T-helper 1 cell treated with Interleukin-12 subunit alpha and Interleukin-12 subunit beta and Interleukin-4 antibody, amounts not matched to agents 30 μg/mL and 1 μg/mL, for 36 hours (primary cell): ENCODE measurements at regions not wholly inside any gene's neighbourhood (a gene's known extent, or its start where the extent isn't known, plus 50 kb on each side); places are given as distances from the start of the nearest gene placed in this dataset.

Experiments used
- H3K27ac Mint-ChIP-seq: one replicate; pipeline ENCODE4 v1.8.0; 2021; ENCODE audit warnings: mild to moderate bottlenecking, mixed read lengths
- H3K27me3 Mint-ChIP-seq: one replicate; pipeline ENCODE4 v1.8.0; 2021; ENCODE audit warnings: low read depth, mixed read lengths
- H3K36me3 Mint-ChIP-seq: one replicate; pipeline ENCODE4 v1.8.0; 2021; ENCODE audit warnings: low read depth, mixed read lengths
- H3K4me1 Mint-ChIP-seq: one replicate; pipeline ENCODE4 v1.8.0; 2021; ENCODE audit warnings: low read depth, mixed read lengths
- H3K4me3 Mint-ChIP-seq: one replicate; pipeline ENCODE4 v1.8.0; 2021; ENCODE audit warnings: mild to moderate bottlenecking, moderate library complexity, mixed read lengths
- H3K9me3 Mint-ChIP-seq: one replicate; pipeline ENCODE4 v1.8.0; 2021; ENCODE audit warnings: mixed read lengths

DNA sequence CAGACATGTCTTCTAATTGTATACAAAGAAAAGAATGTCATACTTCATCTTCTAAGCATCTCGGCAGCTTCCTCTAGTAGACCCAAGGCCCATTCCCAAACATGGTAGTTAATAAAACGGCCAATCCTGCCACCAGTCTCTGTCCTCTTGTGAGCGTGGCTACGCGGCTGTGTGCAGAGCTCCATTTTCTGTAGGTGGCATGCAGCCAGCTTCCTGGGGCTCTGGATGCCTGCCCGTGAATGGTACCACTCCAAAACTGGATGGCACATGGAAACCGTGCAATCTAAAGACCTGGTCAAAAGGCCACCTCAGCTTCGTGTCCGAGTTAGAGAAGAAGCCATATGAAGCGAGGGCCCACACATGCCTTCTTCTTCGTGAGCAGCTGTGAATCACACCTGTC, 110.7 kb downstream of the SIPA1L2 start:
- Mint-ChIP-seq H3K36me3 (no peaks in the 10 kb centered on the region), H3K9me3 (no peaks in the 10 kb centered on the region), H3K27me3 (peaks cover 47% of the 10 kb centered on the region), H3K4me1 (peaks cover 6% of the 10 kb centered on the region), H3K4me3 (no peak overlapping the region), H3K27ac (no peak overlapping the region)

DNA sequence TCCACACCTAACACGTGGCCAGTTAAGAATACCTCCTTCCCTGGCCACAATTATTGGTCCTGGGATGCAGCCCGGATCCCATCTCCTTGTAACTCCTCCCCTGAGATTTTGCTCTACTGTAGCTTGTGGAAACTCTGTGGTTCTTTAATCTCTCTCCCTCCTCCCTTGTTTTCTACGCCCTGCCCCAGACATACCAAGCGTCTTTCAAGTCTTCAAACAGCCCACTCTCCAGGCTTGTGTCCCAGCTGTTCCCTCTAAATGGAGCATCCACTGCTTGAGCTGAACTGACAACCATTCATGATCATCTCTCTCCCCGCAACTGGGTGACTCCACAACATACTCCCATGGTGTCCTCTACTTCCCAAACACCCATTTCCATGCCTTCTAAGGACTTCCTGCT, 111.6 kb downstream of the SIPA1L2 start:
- H3K36me3 Mint-ChIP-seq, result no peaks in the 10 kb centered on the region
- H3K9me3 Mint-ChIP-seq, result no peaks in the 10 kb centered on the region
- no peak overlapping the region for H3K4me3 Mint-ChIP-seq
- H3K27me3 Mint-ChIP-seq, result peaks cover 42% of the 10 kb centered on the region
- H3K27ac Mint-ChIP-seq, result no peak overlapping the region
- H3K4me1 Mint-ChIP-seq, result peaks cover 3% of the 10 kb centered on the region

DNA sequence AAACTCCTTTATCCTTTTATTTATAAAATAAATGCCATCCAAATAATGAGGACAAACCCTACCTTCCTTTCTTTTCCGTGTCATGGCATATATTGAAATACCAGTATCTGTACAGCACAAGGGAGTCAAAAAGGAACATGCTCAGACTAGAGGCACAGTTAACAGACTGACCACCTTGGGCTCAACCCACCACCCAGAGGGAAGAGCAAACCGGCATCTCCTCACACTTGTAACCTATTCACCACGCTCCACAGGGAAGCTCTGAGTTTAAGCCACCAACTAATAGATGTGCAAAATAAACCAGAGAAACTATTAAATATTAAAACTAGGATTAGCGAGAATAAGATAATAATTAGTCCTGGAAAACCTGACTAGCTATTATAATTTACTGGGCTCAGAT, 112.7 kb downstream of the SIPA1L2 start:
- no peaks in the 10 kb centered on the region for H3K36me3 Mint-ChIP-seq
- no peaks in the 10 kb centered on the region for H3K9me3 Mint-ChIP-seq
- H3K4me3 Mint-ChIP-seq, result no peak overlapping the region
- H3K27ac Mint-ChIP-seq, result no peak overlapping the region
- H3K27me3 Mint-ChIP-seq, result peaks cover 35% of the 10 kb centered on the region
- peaks cover 3% of the 10 kb centered on the region for H3K4me1 Mint-ChIP-seq

DNA sequence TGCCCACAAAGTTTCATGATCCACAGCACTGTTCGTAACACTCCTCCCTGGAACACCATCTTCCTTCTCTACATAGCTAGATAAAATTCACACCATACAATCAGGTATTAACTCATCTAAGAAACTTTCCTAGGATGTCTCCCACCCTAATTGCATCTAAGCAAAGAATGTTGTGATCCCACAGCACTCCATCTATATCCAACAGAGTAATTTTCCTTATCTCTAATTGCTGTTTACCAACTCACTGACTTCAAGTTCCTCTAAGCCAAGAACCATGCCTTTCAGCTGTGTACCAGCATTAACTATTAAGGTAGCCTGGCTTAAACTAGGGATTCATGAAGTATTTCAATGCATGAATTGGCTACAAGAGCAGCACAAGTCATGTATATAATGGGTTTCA, 114.2 kb downstream of the SIPA1L2 start:
- no peaks in the 10 kb centered on the region for H3K9me3 Mint-ChIP-seq
- H3K4me3 Mint-ChIP-seq, result no peak overlapping the region

DNA sequence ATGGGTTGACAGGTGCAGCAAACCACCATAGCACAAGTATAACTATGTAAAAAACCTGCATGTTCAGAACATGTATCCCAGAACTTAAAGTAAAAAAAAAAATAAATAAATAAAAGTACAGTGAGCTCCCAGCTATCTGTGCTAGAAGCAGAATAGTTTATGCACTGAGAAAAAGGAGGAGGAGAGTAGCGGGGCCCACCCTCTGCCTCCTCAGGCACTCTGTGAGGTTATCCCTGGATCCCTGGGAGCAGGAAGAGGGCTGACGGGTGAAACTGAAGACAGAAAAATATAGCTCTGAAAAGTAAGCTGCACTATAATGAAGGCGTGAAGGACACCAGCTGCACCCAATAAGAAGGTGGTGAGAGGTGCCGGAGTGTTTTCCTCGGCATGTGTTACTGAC, 117.2 kb downstream of the SIPA1L2 start:
- peaks cover 13% of the 10 kb centered on the region for H3K27me3 Mint-ChIP-seq
- H3K27ac Mint-ChIP-seq, result no peak overlapping the region
- no peaks in the 10 kb centered on the region for H3K36me3 Mint-ChIP-seq
- no peaks in the 10 kb centered on the region for H3K4me1 Mint-ChIP-seq
- no peaks in the 10 kb centered on the region for H3K9me3 Mint-ChIP-seq
- H3K4me3 Mint-ChIP-seq, result no peak overlapping the region

More for the DNA sequence above, 114.2 kb downstream of the SIPA1L2 start:
- no peaks in the 10 kb centered on the region for H3K36me3 Mint-ChIP-seq
- H3K27me3 Mint-ChIP-seq, result peaks cover 26% of the 10 kb centered on the region
- no peak overlapping the region for H3K27ac Mint-ChIP-seq
- H3K4me1 Mint-ChIP-seq, result no peaks in the 10 kb centered on the region

DNA sequence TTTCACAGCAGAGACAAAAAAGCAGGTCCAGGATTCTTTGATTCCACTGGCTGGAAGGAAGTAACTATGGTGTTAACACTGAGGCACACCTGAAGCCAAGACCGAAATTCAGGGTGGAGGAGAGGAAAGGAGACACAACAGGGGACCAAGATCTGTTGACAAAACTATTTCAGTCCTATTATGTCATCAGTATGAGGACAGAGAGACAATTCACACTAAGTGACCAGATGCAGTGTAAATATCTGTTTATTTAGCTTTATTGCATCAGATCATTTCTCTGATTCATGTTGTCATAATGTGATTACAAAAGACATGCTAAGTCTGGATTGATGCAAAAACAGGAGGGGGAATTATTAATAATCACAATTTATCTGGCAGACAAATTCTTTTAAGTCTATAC, 118.8 kb downstream of the SIPA1L2 start:
- no peaks in the 10 kb centered on the region for H3K4me1 Mint-ChIP-seq

DNA sequence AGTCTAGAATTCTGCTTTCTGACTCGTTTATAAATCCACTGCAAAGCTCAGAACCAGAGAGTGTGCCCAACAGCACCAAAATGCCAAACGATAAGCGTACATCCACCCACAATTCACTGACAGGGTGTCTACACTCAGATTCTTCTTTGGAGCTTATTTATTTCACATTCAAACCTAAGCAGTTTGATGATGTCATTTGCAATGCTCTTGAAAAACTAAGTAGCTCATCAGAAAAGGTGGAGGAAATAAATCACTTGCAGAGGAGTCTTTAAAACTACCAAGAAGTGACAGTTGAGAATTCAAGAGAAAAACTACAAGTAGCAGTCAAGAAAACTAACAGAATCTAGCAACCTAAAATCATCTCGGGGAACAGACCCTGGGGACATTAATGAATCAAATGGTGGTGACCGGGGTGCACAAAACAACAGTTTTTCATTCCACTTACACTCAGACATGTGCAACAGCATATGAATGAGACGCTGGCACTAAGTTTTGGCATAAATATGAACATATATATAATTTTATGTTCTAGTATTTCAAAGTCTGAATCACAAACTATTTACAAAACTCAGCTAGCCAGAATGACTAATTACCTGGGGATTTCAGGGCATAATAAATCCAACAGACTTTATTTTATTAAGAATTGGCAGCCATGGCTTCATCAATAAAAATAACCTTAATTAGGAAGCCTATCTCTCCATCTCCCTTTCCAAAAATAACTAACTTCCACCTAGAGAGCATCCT, 119.4 kb downstream of the SIPA1L2 start:
- H3K36me3 Mint-ChIP-seq, result no peaks in the 10 kb centered on the region
- no peaks in the 10 kb centered on the region for H3K9me3 Mint-ChIP-seq
- H3K4me3 Mint-ChIP-seq, result no peak overlapping the region
- H3K27me3 Mint-ChIP-seq, result peaks cover 5% of the 10 kb centered on the region
- no peak overlapping the region for H3K27ac Mint-ChIP-seq
- no peaks in the 10 kb centered on the region for H3K4me1 Mint-ChIP-seq

More for the DNA sequence above, 118.8 kb downstream of the SIPA1L2 start:
- Mint-ChIP-seq H3K27me3 (peaks cover 10% of the 10 kb centered on the region), H3K9me3 (no peaks in the 10 kb centered on the region), H3K4me3 (no peak overlapping the region), H3K36me3 (no peaks in the 10 kb centered on the region), H3K27ac (no peak overlapping the region)

DNA sequence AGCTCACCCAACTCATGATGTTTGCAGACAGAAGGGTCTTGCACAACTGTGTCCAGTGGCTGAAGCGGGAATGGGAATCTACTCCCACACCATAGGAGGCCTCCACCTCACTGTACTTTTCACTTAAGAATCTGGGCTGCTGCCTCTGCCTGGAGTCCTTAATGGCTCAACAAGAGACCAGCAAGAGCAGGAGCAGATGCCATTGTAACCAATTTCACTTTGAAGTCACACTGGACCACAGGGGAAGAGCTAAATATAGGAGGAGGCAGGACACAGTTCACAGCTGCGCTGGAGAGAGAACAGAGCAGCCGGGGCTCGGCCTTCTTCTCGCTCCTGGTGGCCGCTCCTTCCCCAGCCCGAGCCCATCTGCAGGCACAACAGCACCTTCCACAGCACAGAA, 120.4 kb downstream of the SIPA1L2 start:
- no peaks in the 10 kb centered on the region for H3K36me3 Mint-ChIP-seq
- H3K27me3 Mint-ChIP-seq, result peaks cover 4% of the 10 kb centered on the region
- H3K4me3 Mint-ChIP-seq, result no peak overlapping the region
- H3K4me1 Mint-ChIP-seq, result no peaks in the 10 kb centered on the region
- no peak overlapping the region for H3K27ac Mint-ChIP-seq
- no peaks in the 10 kb centered on the region for H3K9me3 Mint-ChIP-seq

DNA sequence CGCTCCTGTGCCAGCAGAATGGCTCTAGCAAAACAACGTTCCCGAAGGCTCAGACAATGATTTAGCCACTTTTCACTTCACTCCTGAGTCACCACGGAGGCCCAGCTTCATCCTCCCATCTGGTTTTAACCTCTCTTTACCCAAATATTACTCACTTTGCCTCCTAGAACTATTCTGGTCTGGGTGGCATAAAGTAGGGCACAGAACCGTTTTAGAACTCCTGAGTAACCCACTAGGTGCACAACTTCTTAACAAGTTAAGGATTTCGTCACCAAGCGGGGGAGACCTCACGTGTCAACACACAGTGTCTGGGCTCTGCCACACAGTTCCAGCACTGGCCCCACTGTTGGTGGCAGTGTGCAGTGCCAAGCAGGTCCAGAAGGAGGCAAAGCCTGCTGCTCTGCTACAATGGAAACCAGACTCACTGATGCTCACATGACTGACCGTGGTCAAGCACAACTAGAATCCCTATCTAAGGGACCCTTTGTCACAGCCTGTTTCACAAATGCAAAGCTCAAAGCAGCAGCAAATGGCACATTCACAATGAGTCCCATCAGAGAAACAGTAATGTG, 121.7 kb downstream of the SIPA1L2 start:
- Mint-ChIP-seq H3K4me1 (no peaks in the 10 kb centered on the region), H3K36me3 (no peaks in the 10 kb centered on the region), H3K9me3 (no peaks in the 10 kb centered on the region), H3K27ac (no peak overlapping the region), H3K27me3 (peaks cover 4% of the 10 kb centered on the region), H3K4me3 (no peak overlapping the region)

DNA sequence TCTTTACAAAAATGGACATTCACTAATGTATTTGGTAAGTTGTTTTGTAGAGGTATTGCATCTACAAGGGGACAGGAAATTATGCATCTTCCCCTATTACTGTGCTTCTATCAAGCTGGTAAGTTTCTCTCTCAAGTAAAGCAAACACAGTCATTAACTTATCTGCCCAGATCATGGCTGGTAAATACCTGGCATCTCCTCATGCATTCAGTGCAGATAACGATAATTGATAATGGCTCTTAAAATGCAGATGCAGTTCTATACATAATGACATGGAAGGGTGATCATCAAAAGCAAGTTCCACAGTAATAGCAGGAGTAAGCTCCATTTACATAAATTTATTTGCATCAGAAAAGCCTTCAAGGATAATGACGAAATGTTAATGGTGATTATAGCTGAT, 122.4 kb downstream of the SIPA1L2 start:
- no peaks in the 10 kb centered on the region for H3K9me3 Mint-ChIP-seq
- no peaks in the 10 kb centered on the region for H3K36me3 Mint-ChIP-seq
- no peaks in the 10 kb centered on the region for H3K4me1 Mint-ChIP-seq
- H3K27me3 Mint-ChIP-seq, result peaks cover 4% of the 10 kb centered on the region
- no peak overlapping the region for H3K27ac Mint-ChIP-seq
- H3K4me3 Mint-ChIP-seq, result no peak overlapping the region

DNA sequence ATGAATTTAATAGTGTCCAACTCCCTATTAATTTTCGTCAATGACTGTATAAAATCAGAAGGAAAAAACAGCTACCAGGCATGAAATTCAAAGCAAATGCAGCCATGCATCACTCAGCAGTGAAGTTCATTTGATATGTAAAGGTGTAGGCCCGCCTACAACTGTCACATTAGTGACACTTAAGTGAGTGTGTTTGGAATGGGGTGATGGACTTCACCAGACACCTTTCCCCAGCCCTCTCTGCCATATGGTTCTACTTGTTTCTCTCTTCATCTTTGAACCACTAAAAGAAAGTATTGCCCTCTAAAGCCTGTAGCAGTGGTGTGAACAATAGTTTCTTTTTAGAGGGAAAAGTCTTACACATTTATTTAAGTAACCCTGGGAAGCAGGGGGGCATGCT, 124.0 kb downstream of the SIPA1L2 start:
- H3K4me3 Mint-ChIP-seq, result no peak overlapping the region
- H3K36me3 Mint-ChIP-seq, result no peaks in the 10 kb centered on the region
- no peaks in the 10 kb centered on the region for H3K9me3 Mint-ChIP-seq
- H3K27me3 Mint-ChIP-seq, result no peaks in the 10 kb centered on the region
- no peaks in the 10 kb centered on the region for H3K4me1 Mint-ChIP-seq
- no peak overlapping the region for H3K27ac Mint-ChIP-seq

DNA sequence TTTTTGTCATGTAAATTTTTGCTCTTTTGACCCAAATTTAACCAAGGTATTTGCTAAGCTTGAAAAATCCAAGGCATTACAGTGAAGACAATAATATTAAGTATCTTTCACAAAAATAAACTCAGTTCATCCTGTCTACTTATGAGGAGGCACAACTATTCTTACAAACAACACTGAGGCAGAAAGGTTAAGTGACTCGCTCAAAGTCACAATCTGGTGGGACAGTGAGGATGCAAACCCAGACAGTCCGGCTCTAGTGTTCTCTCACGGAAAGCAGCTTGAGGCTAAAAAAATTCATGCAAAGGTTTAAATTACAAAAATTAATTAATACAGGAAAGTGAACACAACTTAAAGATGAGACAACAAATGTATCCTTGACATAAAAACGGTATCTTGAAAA, 125.3 kb downstream of the SIPA1L2 start:
- H3K9me3 Mint-ChIP-seq, result no peaks in the 10 kb centered on the region
- no peaks in the 10 kb centered on the region for H3K27me3 Mint-ChIP-seq
- H3K4me3 Mint-ChIP-seq, result no peak overlapping the region

DNA sequence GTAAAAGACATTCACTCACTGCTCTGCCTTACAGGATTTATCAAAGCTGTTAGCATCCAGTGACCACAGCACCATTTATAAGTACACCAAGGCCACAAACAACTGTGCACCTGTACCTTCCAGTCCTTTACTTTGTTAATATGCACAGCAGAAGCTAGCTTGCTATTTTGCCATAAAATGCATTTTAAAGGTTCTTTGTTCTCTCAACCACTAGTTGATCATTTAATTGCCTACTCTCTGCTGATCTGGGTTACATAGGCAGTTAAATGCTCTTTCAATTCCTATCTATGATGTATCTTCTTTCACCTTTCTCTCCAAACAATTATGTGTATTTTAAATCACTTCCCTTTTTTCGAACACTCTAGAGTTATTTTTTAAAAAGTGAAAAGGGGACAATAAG, 126.4 kb downstream of the SIPA1L2 start:
- no peak overlapping the region for H3K27ac Mint-ChIP-seq
- H3K36me3 Mint-ChIP-seq, result no peaks in the 10 kb centered on the region
- H3K4me3 Mint-ChIP-seq, result no peak overlapping the region
- no peaks in the 10 kb centered on the region for H3K4me1 Mint-ChIP-seq
- H3K9me3 Mint-ChIP-seq, result no peaks in the 10 kb centered on the region
- no peaks in the 10 kb centered on the region for H3K27me3 Mint-ChIP-seq

More for the DNA sequence above, 125.3 kb downstream of the SIPA1L2 start:
- Mint-ChIP-seq H3K27ac (no peak overlapping the region), H3K36me3 (no peaks in the 10 kb centered on the region), H3K4me1 (no peaks in the 10 kb centered on the region)

DNA sequence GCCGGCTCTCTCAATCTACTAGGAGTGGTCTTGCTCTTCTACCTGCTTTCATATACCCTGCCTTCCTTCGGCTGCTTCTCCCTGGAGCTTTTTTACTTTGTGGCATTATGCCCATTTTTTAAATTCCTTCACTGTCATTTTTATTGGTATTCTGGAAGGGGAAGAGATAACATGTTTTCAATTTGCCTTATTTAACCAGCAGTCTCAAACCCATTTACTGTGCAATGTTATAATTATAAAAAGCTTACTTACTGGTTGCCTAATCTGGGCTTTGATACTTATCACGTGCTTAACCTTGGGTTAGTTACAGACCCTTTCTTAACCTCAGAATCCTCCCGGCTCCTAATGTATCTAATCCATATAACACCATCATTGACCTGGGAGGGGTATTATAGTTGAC, 128.1 kb downstream of the SIPA1L2 start:
- no peaks in the 10 kb centered on the region for H3K9me3 Mint-ChIP-seq
- no peaks in the 10 kb centered on the region for H3K4me1 Mint-ChIP-seq
- H3K27ac Mint-ChIP-seq, result no peak overlapping the region
- H3K36me3 Mint-ChIP-seq, result no peaks in the 10 kb centered on the region
- H3K27me3 Mint-ChIP-seq, result no peaks in the 10 kb centered on the region
- no peak overlapping the region for H3K4me3 Mint-ChIP-seq

DNA sequence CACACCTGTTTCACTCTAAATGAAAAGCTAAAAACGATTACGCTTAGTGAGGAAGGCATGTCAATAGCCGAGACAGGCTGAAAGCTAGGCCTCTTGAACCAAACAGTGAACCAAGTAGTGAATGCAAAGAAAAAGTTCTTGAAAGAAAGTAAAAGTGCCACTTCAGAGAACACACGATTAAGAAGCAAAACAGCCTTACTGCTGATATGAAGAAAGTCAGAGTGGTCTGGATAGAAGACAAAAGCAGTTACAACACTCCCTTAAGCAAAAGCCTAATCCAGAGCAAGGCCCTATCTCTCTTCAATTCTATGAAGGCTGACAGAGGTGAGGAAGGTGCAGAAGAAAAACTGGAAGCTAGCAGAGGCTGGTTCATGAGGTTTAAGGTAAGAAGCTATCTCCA, 130.7 kb downstream of the SIPA1L2 start:
- Mint-ChIP-seq H3K27me3 (no peaks in the 10 kb centered on the region), H3K4me1 (no peaks in the 10 kb centered on the region), H3K36me3 (no peaks in the 10 kb centered on the region), H3K4me3 (no peak overlapping the region), H3K9me3 (no peaks in the 10 kb centered on the region), H3K27ac (no peak overlapping the region)
